GM18861 (cell line): ENCODE measurements at regions not wholly inside any gene's neighbourhood (a gene's known extent, or its start where the extent isn't known, plus 50 kb on each side); places are given as distances from the start of the nearest gene placed in this dataset.
"Not testable (repeated sequence)": the region's sequence is repeated elsewhere in the genome, so short reads cannot be mapped to it uniquely, and the experiment has no call there.

Source experiments
- ATAC-seq: cut with Tn5 transposase; IDR thresholded peaks from one replicate; pipeline ENCODE4 v1.9.1; 2021; ENCODE audit not compliant: unreplicated experiment

- no peak for ATAC-seq
Observed at GRCh38 chr5:114830114-114830513, 339.6 kb downstream of the TRIM36 start.

DNA sequence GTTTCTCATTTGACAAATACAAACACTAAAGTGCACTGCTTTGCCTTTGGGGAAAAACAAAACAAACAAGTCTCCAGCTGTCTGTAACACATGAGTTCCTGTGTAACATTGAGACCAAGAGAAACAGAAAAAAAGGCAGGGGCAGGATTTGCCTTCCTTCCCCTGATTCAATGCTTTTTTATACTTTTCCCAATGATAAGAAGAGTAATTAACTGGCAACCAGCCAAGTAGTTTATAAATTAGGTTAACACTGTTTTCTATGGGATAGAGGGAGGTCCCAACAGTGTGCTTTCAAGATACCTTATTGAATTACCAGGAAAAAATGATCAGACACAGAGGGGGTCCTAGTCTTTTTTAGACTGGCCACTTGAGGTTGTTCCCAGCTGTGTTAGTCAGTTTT is 346.8 kb downstream of the TRIM36 start:
- ATAC-seq = no peak

DNA sequence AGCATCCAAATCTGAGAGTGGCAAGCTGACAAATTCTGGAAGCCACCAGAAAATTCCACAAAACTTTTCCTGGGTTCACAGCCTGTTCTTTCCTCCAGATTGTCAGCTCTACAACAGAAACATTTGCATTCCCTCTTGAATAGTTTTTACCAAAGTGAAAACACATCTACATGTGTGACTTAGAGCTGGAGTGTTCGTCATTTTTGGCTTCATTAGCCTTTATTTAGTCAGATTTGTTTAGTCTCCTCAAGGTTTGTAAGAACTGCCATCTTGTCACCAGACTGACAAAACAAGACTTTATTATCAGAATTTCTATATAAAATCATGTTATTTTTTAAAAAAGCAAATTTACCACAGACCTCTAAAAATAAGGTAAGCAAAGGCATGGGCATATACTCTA is 347.3 kb downstream of the TRIM36 start:
- ATAC-seq = no peak

DNA sequence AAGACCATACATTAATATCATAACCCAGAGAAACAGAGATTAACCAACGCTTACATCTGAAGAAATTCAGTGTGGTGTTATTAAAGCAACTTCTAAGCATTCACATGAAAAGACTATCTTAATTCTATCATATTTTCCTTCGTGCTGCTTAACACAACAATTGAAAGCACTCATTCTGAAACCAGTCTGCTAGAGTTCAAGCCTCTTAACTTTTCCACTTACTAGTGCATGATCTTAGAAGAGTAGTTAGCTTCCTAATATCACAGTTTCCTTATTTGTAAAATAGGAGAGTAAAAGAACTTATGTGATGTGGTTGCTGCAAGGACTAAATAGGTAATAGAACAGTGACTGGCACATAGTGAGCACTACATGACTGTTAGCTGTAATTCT is 379.3 kb downstream of the TRIM36 start:
- no peak for ATAC-seq

- ATAC-seq = peak; percentile 84
Observed at GRCh38 chr5:114789773-114790402, 379.8 kb downstream of the TRIM36 start.

DNA sequence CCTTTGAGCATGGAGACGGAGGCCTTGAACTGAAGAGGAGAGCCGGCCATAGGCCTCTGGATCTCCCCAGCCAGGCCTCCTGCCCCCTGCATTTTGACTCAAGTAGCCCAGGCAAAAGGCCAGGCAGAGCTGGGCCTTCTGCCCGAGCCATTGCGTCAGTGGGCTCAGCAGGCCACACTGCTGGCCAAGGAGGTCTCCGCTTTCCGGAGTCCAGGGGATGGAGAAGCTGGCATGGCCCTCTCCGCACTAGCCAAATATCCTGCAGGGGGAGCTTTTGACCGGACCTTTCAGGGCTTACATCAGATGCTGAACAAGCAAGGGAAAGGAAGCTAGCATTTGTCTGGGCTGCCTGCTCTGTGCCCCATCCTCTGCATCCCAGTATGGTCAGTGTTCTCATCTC is 386.8 kb downstream of the TRIM36 start:
- ATAC-seq = no peak

DNA sequence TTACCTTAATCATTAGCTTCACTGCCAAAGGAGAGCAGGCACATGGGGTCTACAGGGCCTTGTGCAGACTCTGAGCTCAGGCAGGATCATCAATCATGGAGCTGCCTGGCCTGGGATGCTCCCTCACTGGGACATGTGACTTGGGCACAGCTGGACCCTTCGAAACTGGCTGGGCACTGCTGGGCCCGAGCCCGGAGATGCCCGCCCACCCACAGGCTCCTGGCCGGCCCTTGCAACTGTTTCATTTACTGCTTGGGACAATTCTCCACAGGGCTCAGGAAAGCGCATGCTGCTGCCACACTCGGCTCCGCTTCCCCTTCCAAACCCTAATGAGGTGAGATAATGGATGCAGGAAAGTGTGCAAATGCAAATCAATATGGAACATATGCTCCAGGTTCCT is 387.5 kb downstream of the TRIM36 start:
- no peak for ATAC-seq

GRCh38 chr5:114780290-114780689 is 389.4 kb downstream of the TRIM36 start:
- no peak for ATAC-seq

GRCh38 chr5:114744406-114744805 is 382.5 kb downstream of the KCNN2 start:
- no peak for ATAC-seq

DNA sequence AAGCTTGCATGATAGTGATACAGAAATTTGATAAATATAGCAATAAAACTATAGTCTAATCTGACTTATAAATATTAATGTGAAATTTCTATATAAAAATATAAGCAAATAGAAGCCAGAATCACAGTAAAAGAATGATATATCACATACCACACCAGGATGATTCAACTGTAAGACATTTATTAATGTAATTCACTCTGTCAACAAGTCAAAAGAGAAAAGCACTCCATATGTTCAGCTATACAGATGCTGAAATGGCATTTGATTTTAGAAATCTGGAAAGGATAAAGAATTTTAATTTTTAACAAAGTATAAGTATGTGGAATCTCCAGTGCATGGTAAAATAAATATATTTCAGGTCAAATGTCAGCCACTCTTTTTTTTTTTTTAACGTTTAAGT is 372.4 kb downstream of the KCNN2 start:
- ATAC-seq = no peak

DNA sequence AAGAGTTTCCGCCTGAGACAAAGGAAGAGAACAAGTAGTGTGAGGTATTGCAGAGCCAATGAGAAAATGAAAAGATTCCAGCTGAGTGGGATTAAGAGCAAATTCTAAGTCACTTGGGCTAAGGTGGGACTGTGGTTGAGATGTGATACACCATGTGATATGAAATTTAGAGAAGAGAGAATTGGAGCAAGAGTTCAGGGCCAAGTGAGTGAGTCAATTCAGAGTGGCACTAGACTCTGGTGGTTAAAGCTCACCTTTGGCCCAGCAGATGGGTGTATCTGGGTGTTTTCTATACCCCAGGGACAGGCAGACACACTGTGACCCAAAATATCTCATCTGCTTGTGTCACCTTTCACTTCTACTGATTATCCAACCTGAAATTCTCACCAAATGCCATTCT is 368.1 kb downstream of the KCNN2 start:
- no peak for ATAC-seq

DNA sequence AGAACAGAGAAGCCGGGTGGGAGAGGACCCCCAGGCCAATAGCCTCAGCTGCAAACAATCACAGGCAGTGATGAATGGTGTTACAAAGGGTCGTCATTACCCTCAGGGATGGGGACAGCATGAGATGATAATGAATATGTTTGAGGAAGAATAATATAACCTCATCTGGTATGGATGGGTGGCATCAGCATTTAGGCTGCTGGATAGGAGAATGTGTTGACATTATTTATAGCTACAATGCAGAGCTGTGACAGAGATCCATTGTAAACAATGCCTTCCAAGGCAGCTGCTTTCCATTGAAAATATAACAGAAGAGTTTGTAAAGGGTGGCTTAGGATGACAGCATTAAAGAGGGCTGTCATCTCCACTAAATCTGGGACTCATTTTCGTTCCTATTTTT is 365.5 kb downstream of the KCNN2 start:
- ATAC-seq = no peak

DNA sequence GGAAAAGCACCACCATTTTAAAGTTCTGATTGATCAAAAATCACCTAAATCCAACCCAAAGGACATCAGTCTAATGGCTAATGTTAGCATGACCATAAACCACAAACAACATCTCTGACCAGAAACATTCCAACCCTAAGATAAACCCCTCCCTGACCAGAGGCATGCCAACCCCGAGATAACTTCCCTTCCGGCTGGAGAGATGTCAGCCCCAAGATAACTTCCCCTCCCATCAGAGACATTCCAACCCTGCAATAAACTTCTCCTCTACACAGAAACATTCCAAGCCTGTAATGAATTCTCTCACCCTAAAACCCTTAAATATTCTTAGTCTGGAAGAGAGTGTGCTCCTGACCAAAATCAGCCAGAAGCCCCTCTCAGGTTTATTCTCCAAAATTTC is 364.3 kb downstream of the KCNN2 start:
- ATAC-seq = no peak

- ATAC-seq = no peak
Observed at GRCh38 chr5:114719268-114719667, 357.4 kb downstream of the KCNN2 start.

- no peak for ATAC-seq
Observed at GRCh38 chr5:114716955-114717354, 355.1 kb downstream of the KCNN2 start.

DNA sequence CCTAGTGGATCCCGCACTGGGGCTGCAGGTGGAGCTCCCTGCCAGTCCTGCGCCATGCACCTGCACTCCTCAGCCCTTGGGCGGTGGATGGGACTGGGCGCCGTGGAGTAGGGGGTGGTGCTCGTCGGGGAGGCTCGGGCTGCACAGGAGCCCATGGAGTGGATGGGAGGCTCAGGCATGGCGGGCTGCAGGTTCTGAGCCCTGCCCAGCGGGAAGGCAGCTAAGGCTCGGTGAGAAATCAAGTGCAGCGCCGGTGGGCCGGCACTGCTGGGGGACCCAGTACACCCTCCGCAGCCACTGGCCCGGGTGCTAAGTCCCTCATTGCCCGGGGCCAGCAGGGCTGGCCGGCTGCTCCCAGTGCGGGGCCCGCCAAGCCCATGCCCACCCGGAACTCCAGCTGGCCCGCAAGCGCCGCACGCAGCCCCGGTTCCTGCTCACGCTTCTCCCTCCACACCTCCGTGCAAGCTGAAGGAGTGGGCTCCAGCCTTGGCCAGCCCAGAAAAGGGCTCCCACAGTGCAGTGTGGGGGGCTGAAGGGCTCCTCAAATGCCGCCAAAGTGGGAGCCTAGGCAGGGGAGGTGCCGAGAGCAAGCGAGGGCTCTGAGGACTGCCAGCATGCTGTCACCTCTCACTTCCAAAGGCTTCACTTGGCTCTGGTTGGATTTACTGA is 342.5 kb downstream of the KCNN2 start:
- not testable (repeated sequence) for ATAC-seq

GRCh38 chr5:114702731-114703130 is 340.9 kb downstream of the KCNN2 start:
- no peak for ATAC-seq

DNA sequence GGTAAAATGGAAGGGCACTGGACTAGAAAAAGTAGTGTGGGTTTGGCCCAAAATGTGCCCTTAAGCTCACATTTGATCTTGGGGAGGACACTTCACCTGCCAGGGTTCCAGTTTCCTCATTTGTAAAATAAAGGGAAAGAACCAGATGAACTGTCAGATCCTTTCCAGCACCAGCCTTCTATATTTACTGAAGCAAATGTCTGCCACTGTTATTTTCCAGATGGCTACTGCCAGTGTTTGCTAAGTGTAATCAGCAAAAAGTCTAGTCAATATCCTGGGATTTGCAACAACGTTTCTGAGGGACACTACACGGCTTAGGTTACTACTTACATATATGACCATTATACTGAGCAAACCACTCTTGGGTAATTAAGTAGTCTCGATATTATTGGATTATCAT is 340.3 kb downstream of the KCNN2 start:
- no peak for ATAC-seq

DNA sequence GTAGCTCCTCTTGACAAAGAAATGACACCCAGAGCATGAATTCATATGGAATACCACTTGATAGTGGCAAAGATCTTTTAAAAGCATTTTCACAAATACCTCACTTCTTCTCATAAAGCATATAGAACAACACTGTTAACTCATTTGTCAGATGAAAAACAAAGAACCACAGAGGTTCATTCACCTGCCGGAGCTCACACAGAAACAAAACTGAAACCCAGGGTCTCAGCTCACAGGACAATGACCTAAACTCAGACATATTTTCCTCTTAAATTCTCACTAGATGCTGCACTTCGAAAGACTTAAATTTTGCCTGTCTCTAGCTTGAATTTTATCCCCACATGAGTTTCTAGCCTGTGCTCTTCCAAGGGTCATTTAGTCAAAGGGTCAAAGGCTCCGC is 339.0 kb downstream of the KCNN2 start:
- no peak for ATAC-seq

DNA sequence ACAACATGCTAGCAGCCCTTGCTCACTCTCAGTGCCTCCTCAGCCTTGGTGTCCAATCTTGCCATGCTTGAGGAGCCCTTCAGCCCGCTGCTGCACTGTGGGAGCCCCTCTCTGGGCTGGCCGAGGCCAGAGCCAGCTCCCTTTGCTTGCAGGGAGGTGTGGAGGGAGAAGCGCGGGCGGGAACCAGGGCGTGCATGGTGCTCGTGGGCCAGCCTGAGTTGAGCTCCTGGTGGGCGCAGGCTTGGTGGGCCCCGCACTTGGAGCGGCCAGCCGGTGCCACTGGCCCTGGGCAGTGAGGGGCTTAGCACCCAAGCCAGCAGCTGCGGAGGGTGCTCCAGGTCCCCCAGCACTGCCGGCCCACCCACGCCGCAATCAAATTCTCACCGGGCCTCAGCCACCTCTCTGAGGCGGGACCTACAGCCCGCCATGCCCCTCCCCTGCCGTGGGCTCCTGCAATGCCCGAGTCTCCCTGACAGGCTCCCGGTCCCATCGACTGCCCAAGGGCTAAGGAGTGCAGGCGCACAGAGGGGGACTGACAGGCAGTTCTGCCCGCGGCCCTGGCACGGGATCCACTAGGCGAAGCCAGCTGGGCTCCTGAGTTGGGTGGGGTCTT is 333.5 kb downstream of the KCNN2 start:
- no peak for ATAC-seq

DNA sequence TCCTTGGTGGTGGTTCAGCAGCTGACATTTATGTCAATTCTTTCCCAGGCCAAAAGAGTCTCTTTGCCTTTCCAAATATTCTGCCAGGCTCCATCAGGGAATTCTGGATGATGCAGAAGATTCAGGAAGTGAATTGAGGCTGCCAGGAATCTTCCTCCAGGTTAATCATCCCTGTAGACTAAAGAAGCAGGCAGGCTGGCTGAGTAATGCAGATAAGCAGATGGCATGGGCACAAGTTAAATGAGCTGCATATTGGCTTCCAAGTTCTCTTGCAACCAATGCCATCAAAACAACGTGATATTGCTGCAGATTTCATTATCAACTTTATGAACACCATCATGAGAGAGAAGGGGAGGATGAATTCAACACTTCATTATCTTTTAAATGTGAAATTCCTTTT is 324.5 kb downstream of the KCNN2 start:
- no peak for ATAC-seq

DNA sequence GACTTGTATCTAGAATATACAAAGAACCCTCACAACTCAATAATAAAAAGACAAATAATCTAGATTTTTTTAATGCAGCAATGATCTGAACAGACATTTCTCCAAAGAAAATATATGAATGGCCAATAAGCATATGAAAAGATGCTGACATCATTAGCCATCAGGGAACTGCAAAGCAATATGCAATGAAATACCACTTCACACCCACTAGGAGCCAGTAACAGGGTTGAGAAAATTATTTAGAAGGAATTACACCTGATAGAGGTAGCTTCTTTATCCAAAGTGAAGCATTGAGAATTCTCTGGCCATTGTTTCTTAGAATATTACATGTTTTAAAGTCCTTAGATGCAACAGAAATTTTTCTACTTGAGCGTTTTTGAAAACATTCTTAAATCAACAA is 316.9 kb downstream of the KCNN2 start:
- ATAC-seq = no peak

DNA sequence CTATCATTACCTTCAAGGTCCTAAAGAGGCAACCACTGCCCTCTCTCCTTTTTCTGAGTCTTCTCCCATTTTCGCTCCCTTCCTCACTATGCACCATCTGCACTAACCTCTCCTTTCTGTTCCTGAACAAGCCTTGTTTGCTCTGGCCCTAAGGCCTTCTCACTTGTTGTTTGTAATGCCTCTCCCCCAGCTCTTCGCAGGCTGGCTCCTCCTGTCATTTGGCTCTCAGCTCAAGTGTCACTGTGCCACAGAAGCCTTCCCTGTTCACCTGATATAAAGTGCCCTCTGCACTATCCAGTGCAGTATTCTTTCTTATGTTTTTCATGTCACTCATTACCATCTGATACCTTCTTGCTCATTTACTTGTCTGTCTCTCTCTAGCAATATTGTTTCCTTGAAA is 303.7 kb downstream of the KCNN2 start:
- no peak for ATAC-seq
